ENCODE measurements at regions not wholly inside any gene's neighbourhood (a gene's known extent, or its start where the extent isn't known, plus 50 kb on each side); places are given as distances from the start of the nearest gene placed in this dataset.
"Not testable (repeated sequence)": the region's sequence is repeated elsewhere in the genome, so short reads cannot be mapped to it uniquely, and the experiment has no call there.

- Histone ChIP-seq H3K4me3 (ENCODE audit: low read length in 3 of 3) (no peak overlapping the region), H3K36me3 (ENCODE audit: control insufficient read depth in 2 of 3, insufficient read depth in 3 of 3, low read length in 3 of 3) (no peaks in the 10 kb centered on the region), H3K27ac (ENCODE audit: low read depth in 2 of 2, low read length in 2 of 2) (no peak overlapping the region), H3K27me3 (ENCODE audit: control insufficient read depth, insufficient read depth, low read length) (no peaks in the 10 kb centered on the region), H3K9ac (ENCODE audit: low read length in 3 of 3) (no peak overlapping the region), H3K4me1 (ENCODE audit: control insufficient read depth in 2 of 3, insufficient read depth in 2 of 3, low read depth in 1 of 3, low read length in 3 of 3) (peaks cover 0 to 11% (median 0%) of the 10 kb centered on the region in 3 donors), H3K9me3 (ENCODE audit: control insufficient read depth in 2 of 3, insufficient read depth in 1 of 3, low read length in 3 of 3) (no peaks in the 10 kb centered on the region)
- no peak for TF ChIP-seq CTCF (IDR thresholded peaks at IDR 0.05; ENCODE audit: borderline replicate concordance, extremely low read depth, insufficient read depth)
- FAIRE-seq (no peak), DNase-seq (no peak)
- intact Hi-C loops (cut with DNase I), result no loop called here
These were observed 108.9 kb downstream of the DACT1 start for GRCh38 chr14:58746701-58747100.

- Histone ChIP-seq H3K27me3 (ENCODE audit: control insufficient read depth, insufficient read depth, low read length) (no peaks in the 10 kb centered on the region), H3K9ac (ENCODE audit: low read length in 3 of 3) (no peak overlapping the region), H3K9me3 (ENCODE audit: control insufficient read depth in 2 of 3, insufficient read depth in 1 of 3, low read length in 3 of 3) (no peaks in the 10 kb centered on the region), H3K4me1 (ENCODE audit: control insufficient read depth in 2 of 3, insufficient read depth in 2 of 3, low read depth in 1 of 3, low read length in 3 of 3) (peaks cover 0 to 16% (median 5%) of the 10 kb centered on the region in 3 donors), H3K36me3 (ENCODE audit: control insufficient read depth in 2 of 3, insufficient read depth in 3 of 3, low read length in 3 of 3) (no peaks in the 10 kb centered on the region), H3K4me3 (ENCODE audit: low read length in 3 of 3) (no peak overlapping the region), H3K27ac (ENCODE audit: low read depth in 2 of 2, low read length in 2 of 2) (peak overlapping the region in 1 of 2 donors; percentile 32)
- DNase-seq (peak in 1 of 5 donors; percentile 86), FAIRE-seq (no peak)
- no peak for TF ChIP-seq CTCF (IDR thresholded peaks at IDR 0.05; ENCODE audit: borderline replicate concordance, extremely low read depth, insufficient read depth)
- intact Hi-C loops (cut with DNase I), result no loop called here
These were observed 109.4 kb downstream of the DACT1 start for GRCh38 chr14:58747181-58747580.

- H3K27ac ChIP-seq (ENCODE audit: low read depth in 2 of 2, low read length in 2 of 2); DNase-seq; FAIRE-seq; intact Hi-C loops (cut with DNase I); H3K27me3 ChIP-seq (ENCODE audit: control insufficient read depth, insufficient read depth, low read length); H3K9ac ChIP-seq (ENCODE audit: low read length in 3 of 3); H3K36me3 ChIP-seq (ENCODE audit: control insufficient read depth in 2 of 3, insufficient read depth in 3 of 3, low read length in 3 of 3); H3K9me3 ChIP-seq (ENCODE audit: control insufficient read depth in 2 of 3, insufficient read depth in 1 of 3, low read length in 3 of 3); H3K4me3 ChIP-seq (ENCODE audit: low read length in 3 of 3): not testable (repeated sequence)
- peaks cover 0 to 17% (median 12%) of the 10 kb centered on the region in 3 donors for H3K4me1 ChIP-seq (ENCODE audit: control insufficient read depth in 2 of 3, insufficient read depth in 2 of 3, low read depth in 1 of 3, low read length in 3 of 3)
These were observed 110.5 kb downstream of the DACT1 start for GRCh38 chr14:58748251-58748650.

GRCh38 chr14:58749066-58749669, 111.4 kb downstream of the DACT1 start:
- FAIRE-seq (no peak), DNase-seq (peak in 2 of 5 donors; percentile 46 to 50)
- intact Hi-C loops (cut with DNase I), result no loop called here
- Histone ChIP-seq H3K9ac (ENCODE audit: low read length in 3 of 3) (peak overlapping the region in 1 of 3 donors; percentile 20), H3K9me3 (ENCODE audit: control insufficient read depth in 2 of 3, insufficient read depth in 1 of 3, low read length in 3 of 3) (no peaks in the 10 kb centered on the region), H3K36me3 (ENCODE audit: control insufficient read depth in 2 of 3, insufficient read depth in 3 of 3, low read length in 3 of 3) (no peaks in the 10 kb centered on the region), H3K27ac (ENCODE audit: low read depth in 2 of 2, low read length in 2 of 2) (no peak overlapping the region), H3K4me1 (ENCODE audit: control insufficient read depth in 2 of 3, insufficient read depth in 2 of 3, low read depth in 1 of 3, low read length in 3 of 3) (peaks cover 0 to 20% (median 20%) of the 10 kb centered on the region in 3 donors), H3K27me3 (ENCODE audit: control insufficient read depth, insufficient read depth, low read length) (no peaks in the 10 kb centered on the region), H3K4me3 (ENCODE audit: low read length in 3 of 3) (no peak overlapping the region)
- no peak for TF ChIP-seq CTCF (IDR thresholded peaks at IDR 0.05; ENCODE audit: borderline replicate concordance, extremely low read depth, insufficient read depth)

Data from kidney (tissue), 13 donors.